ENCODE measurements at regions not wholly inside any gene's neighbourhood (a gene's known extent, or its start where the extent isn't known, plus 50 kb on each side); places are given as distances from the start of the nearest gene placed in this dataset.

DNA sequence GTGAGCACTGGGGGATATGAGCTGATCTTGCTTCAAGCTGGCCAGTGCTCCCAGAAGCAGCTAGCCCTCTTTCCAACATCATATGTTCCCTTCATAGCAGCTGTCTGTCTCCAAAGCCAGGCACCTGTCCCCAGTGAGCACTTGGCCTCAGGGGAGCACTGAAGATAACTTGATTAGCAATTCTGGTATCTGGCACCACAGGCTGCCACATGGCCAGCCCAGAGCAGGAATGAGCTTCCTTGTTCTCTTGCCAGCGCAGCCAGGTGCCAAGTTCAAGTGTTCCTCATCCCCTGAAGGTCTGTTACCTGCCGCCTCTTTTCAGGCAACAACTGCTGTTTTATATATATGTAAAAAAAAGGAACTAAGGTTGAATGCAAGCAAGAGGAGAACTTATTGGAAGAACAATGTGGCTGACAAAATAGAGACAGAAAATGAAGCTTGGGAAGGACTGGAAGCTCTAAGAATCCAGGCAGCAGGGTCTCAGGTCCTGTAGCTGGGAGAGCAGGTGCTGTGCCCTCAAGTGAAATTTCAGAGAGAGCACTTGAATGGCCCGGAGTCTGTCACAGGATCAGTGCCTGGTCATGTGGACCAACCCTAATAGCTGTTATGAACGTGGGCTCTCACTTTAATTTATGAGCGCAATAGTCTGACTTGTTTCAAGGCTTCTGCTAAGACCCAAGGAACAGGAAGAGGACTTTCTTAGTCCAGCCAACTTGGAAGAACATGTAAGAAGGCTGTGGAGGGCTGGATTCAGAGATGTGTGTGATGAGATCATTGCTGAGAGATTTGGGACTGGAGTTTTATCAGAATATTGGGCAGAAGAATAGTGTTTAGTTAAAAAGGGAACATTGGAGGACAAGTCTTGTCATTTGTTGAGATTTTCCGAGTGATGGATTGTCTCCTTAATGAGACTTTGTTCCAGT lies 267.2 kb downstream of the GLRX3 start:
- Histone ChIP-seq H2AK9ac (replicated peaks; ENCODE audit: low read depth, low read length, poor library complexity) (no peak overlapping the region), H3K36me3 (ENCODE audit: control insufficient read depth, insufficient read depth, low read length) (no peaks in the 10 kb centered on the region), H2BK15ac (ENCODE audit: low read depth, low read length) (no peak overlapping the region), H4K91ac (ENCODE audit: insufficient read depth, low read depth, low read length) (no peak overlapping the region), H3K14ac (replicated peaks; ENCODE audit: low read depth, low read length) (no peak overlapping the region), H2BK5ac (ENCODE audit: low read depth, low read length, poor library complexity, severe bottlenecking) (no peak overlapping the region), H3K9me3 (ENCODE audit: control insufficient read depth, insufficient read depth, low read length) (peaks cover 25% of the 10 kb centered on the region), H3K9me1 (ENCODE audit: insufficient read depth, low read length) (no peaks in the 10 kb centered on the region), H3K56ac (ENCODE audit: extremely low read depth, insufficient read depth, low read length) (no peak overlapping the region), H4K8ac (ENCODE audit: low read depth in 2 of 2, low read length in 2 of 2) (no peak overlapping the region), H2AK5ac (ENCODE audit: low read depth, low read length) (no peak overlapping the region), H2AFZ (replicated peaks; ENCODE audit: low read length, poor library complexity) (no peak overlapping the region), H3K4me2 (ENCODE audit: low read depth, low read length) (no peak overlapping the region), H3K27me3 (ENCODE audit: control insufficient read depth, insufficient read depth, low read length) (no peaks in the 10 kb centered on the region), H4K5ac (ENCODE audit: low read depth, low read length) (no peak overlapping the region), H4K20me1 (ENCODE audit: insufficient read depth, low read length) (no peaks in the 10 kb centered on the region), H3K4me1 (ENCODE audit: control insufficient read depth, insufficient read depth, low read length) (no peaks in the 10 kb centered on the region), H3K18ac (ENCODE audit: low read depth, low read length) (no peak overlapping the region), H2BK20ac (ENCODE audit: low read depth, low read length) (no peak overlapping the region), H3K79me1 (ENCODE audit: low read depth in 1 of 2, low read length in 2 of 2) (no peaks in the 10 kb centered on the region), H2BK120ac (ENCODE audit: low read depth, low read length) (no peak overlapping the region), H3K4ac (ENCODE audit: low read depth, low read length) (no peak overlapping the region), H3K9ac (ENCODE audit: low read depth, low read length) (no peak overlapping the region), H3K27ac (ENCODE audit: insufficient read depth, low read length) (no peak overlapping the region), H3K4me3 (ENCODE audit: insufficient read depth, low read depth, low read length) (no peak overlapping the region), H3K23ac (ENCODE audit: low read depth, low read length) (no peak overlapping the region)
- DNase-seq (no peak), ATAC-seq (ENCODE audit: low read depth) (no peak)
- POLR2A ChIA-PET (ENCODE audit: unreplicated experiment): no interaction called here
- CTCF ChIA-PET: no interaction called here
- dilution Hi-C loops (cut with HindIII; ENCODE audit: low sequenced_read_pairs, unreplicated experiment) (no loop called here), intact Hi-C loops (cut with micrococcal nuclease) (no loop called here), in situ Hi-C loops (cut with MboI; ENCODE audit: low sequenced_read_pairs) (no loop called here)
- no peak for TF ChIP-seq CHD1 (IDR thresholded peaks at IDR 0.05; ENCODE audit: low read depth, low read length)
- TF ChIP-seq POLR2A (IDR thresholded peaks at IDR 0.05; ENCODE audit: low read depth, low read length): no peak
- no peak for TF ChIP-seq RAD21 (IDR thresholded peaks at IDR 0.05; ENCODE audit: low read length)
- no peak for TF ChIP-seq NFE2L2 (IDR thresholded peaks at IDR 0.05; ENCODE audit: low read depth, low read length)
- TF ChIP-seq, protein P1, sequence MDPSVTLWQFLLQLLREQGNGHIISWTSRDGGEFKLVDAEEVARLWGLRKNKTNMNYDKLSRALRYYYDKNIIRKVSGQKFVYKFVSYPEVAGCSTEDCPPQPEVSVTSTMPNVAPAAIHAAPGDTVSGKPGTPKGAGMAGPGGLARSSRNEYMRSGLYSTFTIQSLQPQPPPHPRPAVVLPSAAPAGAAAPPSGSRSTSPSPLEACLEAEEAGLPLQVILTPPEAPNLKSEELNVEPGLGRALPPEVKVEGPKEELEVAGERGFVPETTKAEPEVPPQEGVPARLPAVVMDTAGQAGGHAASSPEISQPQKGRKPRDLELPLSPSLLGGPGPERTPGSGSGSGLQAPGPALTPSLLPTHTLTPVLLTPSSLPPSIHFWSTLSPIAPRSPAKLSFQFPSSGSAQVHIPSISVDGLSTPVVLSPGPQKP (IDR thresholded peaks at IDR 0.05; ENCODE audit: borderline replicate concordance, low read depth, low read length): no peak
- TF ChIP-seq BHLHE40 (IDR thresholded peaks at IDR 0.05; ENCODE audit: low read depth, low read length): no peak
- no peak for TF ChIP-seq MAFK (IDR thresholded peaks at IDR 0.05; ENCODE audit: low read depth, low read length)
- no peak for TF ChIP-seq RFX5 (IDR thresholded peaks at IDR 0.05; ENCODE audit: low read depth, low read length)
- TF ChIP-seq MXI1 (IDR thresholded peaks at IDR 0.05; ENCODE audit: borderline replicate concordance, low read depth, low read length): no peak
- WGBS, 2 experiments (ENCODE audit: extremely low coverage in 2 of 2, insufficient read length in 1 of 2): 17% methylated on average over 2 of the region's 6 CpGs; no CpG with 5 or more reads in 1 of the 2 experiments
- BruUV-seq (replicated peaks): no TSS peak
